ENCODE measurements at regions not wholly inside any gene's neighbourhood (a gene's known extent, or its start where the extent isn't known, plus 50 kb on each side); places are given as distances from the start of the nearest gene placed in this dataset.

- TF ChIP-seq POLR2AphosphoS5 (IDR thresholded peaks at IDR 0.05; ENCODE audit: borderline replicate concordance, low read depth, low read length) (no peak), EZH2 (IDR thresholded peaks at IDR 0.05) (no peak)
Measured at GRCh38 chr1:60562740-60563139, 489.2 kb upstream of the C1orf87 start.

All from SK-N-MC (cell line).